WTC11 (cell line): ENCODE measurements at regions not wholly inside any gene's neighbourhood (a gene's known extent, or its start where the extent isn't known, plus 50 kb on each side); places are given as distances from the start of the nearest gene placed in this dataset.

Source experiments
- ATAC-seq: fragments of 200-7000 bp; cut with Tn5 transposase; 2 replicates; pipeline ENCODE4 v1.10.0; 2021; ENCODE audit warnings: mild to moderate bottlenecking, moderate library complexity
- CTCF ChIA-PET: fragments of 300-600 bp; sonication (Branson Sonifier 250); formaldehyde crosslinking; loops from one replicate; lab custom pipeline; 2021; ENCODE audit warnings: antibody characterized with exemption; lab: Charles Lee
- POLR2A ChIA-PET: fragments of 350-600 bp; sonication (Branson Sonifier 250); formaldehyde crosslinking; loops from one replicate; lab custom pipeline; 2021; ENCODE audit warnings: antibody characterized with exemption; lab: Charles Lee
- DNase-seq: peaks from one replicate; pipeline ENCODE4 v3.0.0; 2021; ENCODE audit warnings: low spot score
- H3K27ac Mint-ChIP-seq: 2 replicates; pipeline ENCODE4 v1.8.0; 2021; ENCODE audit warnings: mixed read lengths
- H3K27me3 Mint-ChIP-seq: 2 replicates; pipeline ENCODE4 v1.8.0; 2021; ENCODE audit warnings: low read depth, mild to moderate bottlenecking, moderate library complexity, mixed read lengths
- H3K36me3 Mint-ChIP-seq: 2 replicates; pipeline ENCODE4 v1.8.0; 2021; ENCODE audit warnings: mixed read lengths
- H3K4me1 Mint-ChIP-seq: 2 replicates; pipeline ENCODE4 v1.8.0; 2022; ENCODE audit warnings: mixed read lengths
- H3K4me3 Mint-ChIP-seq: 2 replicates; pipeline ENCODE4 v1.8.0; 2021; ENCODE audit warnings: mild to moderate bottlenecking, moderate library complexity, mixed read lengths
- H3K9me3 Mint-ChIP-seq: 2 replicates; pipeline ENCODE4 v1.8.0; 2021; ENCODE audit warnings: mixed read lengths
- FOXP1 ChIP-seq: sonication (generic); formaldehyde crosslinking; IDR thresholded peaks from 2 replicates; pipeline ENCODE4 v1.8.0; 2022; ENCODE audit warnings: missing genetic modification reagents, mild to moderate bottlenecking, moderate library complexity, borderline replicate concordance
- JAZF1 ChIP-seq: fragments of 250-450 bp; sonication (Bioruptor Pico); IDR thresholded peaks from 2 replicates; pipeline ENCODE4 v1.9.0; 2021; ENCODE audit warnings: moderate library complexity, mild to moderate bottlenecking, inconsistent platforms
- MXD4 ChIP-seq: fragments of 250-450 bp; sonication (Bioruptor Pico); IDR thresholded peaks from 2 replicates; pipeline ENCODE4 v1.8.0; 2021; ENCODE audit warnings: mild to moderate bottlenecking, moderate library complexity, borderline replicate concordance
- PRRX2 ChIP-seq: fragments of 250-450 bp; sonication (Bioruptor Pico); IDR thresholded peaks from 2 replicates; pipeline ENCODE4 v1.8.0; 2021; ENCODE audit warnings: mild to moderate bottlenecking
- ZNF219 ChIP-seq: sonication (generic); formaldehyde crosslinking; IDR thresholded peaks from 2 replicates; pipeline ENCODE4 v1.8.0; 2023; ENCODE audit warnings: missing genetic modification reagents, mild to moderate bottlenecking, borderline replicate concordance
- TF ChIP-seq, protein P1 (sequence below): sonication (generic); formaldehyde crosslinking; IDR thresholded peaks from 2 replicates; pipeline ENCODE4 v1.8.1; 2023; ENCODE audit warnings: mild to moderate bottlenecking, missing genetic modification reagents
- TF ChIP-seq, protein P2 (sequence below): sonication (generic); formaldehyde crosslinking; IDR thresholded peaks from 2 replicates; pipeline ENCODE4 v1.8.0; 2023; ENCODE audit warnings: missing genetic modification reagents, mild to moderate bottlenecking, borderline replicate concordance
- TF ChIP-seq, protein P3 (sequence below): fragments of 250-450 bp; sonication (Bioruptor Pico); IDR thresholded peaks from 2 replicates; pipeline ENCODE4 v1.9.0; 2021; ENCODE audit warnings: mild to moderate bottlenecking
- TF ChIP-seq, protein P4 (sequence below): fragments of 250-450 bp; sonication (Bioruptor Pico); IDR thresholded peaks from 2 replicates; pipeline ENCODE4 v1.9.0; 2021; ENCODE audit warnings: mild to moderate bottlenecking
- TF ChIP-seq, protein P5 (sequence below): sonication (generic); formaldehyde crosslinking; IDR thresholded peaks from 2 replicates; pipeline ENCODE4 v1.8.1; 2022; ENCODE audit warnings: low read depth, missing genetic modification reagents, borderline replicate concordance
- TF ChIP-seq, protein P6 (sequence below): sonication (generic); formaldehyde crosslinking; IDR thresholded peaks from 2 replicates; pipeline ENCODE4 v1.8.0; 2022; ENCODE audit warnings: mild to moderate bottlenecking, missing genetic modification reagents

DNA sequence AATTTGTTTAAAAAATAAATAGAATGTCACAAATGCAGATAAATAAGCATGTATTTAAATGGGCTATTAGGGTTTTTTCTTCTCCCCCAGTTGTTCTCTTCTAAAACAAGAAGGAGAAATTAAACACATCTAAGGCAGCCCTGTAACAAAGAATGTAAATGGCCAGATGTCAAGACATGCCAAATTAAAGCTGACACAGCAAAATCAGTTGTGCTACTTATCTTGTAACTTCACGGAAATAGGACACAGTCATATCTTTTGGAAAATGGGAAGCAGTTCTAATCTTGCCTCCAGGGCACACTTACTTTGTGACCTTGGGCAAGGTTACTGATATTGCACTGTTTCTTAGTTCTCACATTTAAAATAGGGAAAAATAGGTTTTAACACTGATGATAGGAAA lies 200.1 kb upstream of the NRXN1 start:
- DNase-seq (no peak), ATAC-seq (no peak)
- no peaks in the 10 kb centered on the region; the same call in 1 of the 2 replicates for H3K4me1 Mint-ChIP-seq
- H3K9me3 Mint-ChIP-seq: peaks cover 33% of the 10 kb centered on the region
- peaks cover 24% of the 10 kb centered on the region for H3K36me3 Mint-ChIP-seq
- H3K27me3 Mint-ChIP-seq: no peaks in the 10 kb centered on the region
- no peak for TF ChIP-seq ZNF219
- TF ChIP-seq, protein P1, sequence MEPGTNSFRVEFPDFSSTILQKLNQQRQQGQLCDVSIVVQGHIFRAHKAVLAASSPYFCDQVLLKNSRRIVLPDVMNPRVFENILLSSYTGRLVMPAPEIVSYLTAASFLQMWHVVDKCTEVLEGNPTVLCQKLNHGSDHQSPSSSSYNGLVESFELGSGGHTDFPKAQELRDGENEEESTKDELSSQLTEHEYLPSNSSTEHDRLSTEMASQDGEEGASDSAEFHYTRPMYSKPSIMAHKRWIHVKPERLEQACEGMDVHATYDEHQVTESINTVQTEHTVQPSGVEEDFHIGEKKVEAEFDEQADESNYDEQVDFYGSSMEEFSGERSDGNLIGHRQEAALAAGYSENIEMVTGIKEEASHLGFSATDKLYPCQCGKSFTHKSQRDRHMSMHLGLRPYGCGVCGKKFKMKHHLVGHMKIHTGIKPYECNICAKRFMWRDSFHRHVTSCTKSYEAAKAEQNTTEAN: no peak
- TF ChIP-seq, protein P2, sequence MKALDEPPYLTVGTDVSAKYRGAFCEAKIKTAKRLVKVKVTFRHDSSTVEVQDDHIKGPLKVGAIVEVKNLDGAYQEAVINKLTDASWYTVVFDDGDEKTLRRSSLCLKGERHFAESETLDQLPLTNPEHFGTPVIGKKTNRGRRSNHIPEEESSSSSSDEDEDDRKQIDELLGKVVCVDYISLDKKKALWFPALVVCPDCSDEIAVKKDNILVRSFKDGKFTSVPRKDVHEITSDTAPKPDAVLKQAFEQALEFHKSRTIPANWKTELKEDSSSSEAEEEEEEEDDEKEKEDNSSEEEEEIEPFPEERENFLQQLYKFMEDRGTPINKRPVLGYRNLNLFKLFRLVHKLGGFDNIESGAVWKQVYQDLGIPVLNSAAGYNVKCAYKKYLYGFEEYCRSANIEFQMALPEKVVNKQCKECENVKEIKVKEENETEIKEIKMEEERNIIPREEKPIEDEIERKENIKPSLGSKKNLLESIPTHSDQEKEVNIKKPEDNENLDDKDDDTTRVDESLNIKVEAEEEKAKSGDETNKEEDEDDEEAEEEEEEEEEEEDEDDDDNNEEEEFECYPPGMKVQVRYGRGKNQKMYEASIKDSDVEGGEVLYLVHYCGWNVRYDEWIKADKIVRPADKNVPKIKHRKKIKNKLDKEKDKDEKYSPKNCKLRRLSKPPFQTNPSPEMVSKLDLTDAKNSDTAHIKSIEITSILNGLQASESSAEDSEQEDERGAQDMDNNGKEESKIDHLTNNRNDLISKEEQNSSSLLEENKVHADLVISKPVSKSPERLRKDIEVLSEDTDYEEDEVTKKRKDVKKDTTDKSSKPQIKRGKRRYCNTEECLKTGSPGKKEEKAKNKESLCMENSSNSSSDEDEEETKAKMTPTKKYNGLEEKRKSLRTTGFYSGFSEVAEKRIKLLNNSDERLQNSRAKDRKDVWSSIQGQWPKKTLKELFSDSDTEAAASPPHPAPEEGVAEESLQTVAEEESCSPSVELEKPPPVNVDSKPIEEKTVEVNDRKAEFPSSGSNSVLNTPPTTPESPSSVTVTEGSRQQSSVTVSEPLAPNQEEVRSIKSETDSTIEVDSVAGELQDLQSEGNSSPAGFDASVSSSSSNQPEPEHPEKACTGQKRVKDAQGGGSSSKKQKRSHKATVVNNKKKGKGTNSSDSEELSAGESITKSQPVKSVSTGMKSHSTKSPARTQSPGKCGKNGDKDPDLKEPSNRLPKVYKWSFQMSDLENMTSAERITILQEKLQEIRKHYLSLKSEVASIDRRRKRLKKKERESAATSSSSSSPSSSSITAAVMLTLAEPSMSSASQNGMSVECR (CRISPR knock-in tag): no peak
- TF ChIP-seq, protein P3, sequence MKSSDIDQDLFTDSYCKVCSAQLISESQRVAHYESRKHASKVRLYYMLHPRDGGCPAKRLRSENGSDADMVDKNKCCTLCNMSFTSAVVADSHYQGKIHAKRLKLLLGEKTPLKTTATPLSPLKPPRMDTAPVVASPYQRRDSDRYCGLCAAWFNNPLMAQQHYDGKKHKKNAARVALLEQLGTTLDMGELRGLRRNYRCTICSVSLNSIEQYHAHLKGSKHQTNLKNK: no peak
- TF ChIP-seq JAZF1: no peak
- no peak for TF ChIP-seq PRRX2 (CRISPR knock-in tag)
- no peak for TF ChIP-seq FOXP1 (CRISPR knock-in tag)
- ChIA-PET POLR2A (no interaction called here), CTCF (no interaction called here)
- H3K27ac Mint-ChIP-seq: no peak overlapping the region
- no peak overlapping the region for H3K4me3 Mint-ChIP-seq

DNA sequence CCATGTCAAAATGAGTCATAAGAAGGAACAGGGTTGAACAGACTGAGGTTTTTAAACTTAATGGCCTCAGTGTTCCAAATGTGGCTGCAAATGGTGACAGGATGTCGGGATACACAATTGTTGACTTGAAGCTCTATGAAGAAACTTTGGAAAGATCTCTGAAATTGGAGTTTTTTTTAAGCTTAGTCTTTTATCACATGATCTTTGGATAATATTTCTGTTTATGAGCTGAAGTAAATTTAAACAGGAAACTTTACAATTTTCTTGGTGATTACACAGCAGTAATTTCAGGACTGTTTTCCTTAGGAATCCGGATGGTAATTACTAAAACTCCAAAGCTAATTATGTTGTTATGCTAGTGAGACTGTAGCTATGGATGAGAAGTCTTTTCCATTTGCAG lies 199.1 kb upstream of the NRXN1 start:
- CTCF ChIA-PET: no interaction called here
- no peak for ATAC-seq
- H3K9me3 Mint-ChIP-seq: peaks cover 33% of the 10 kb centered on the region
- no peak for DNase-seq
- TF ChIP-seq MXD4 (CRISPR knock-in tag): no peak
- TF ChIP-seq, protein P4, sequence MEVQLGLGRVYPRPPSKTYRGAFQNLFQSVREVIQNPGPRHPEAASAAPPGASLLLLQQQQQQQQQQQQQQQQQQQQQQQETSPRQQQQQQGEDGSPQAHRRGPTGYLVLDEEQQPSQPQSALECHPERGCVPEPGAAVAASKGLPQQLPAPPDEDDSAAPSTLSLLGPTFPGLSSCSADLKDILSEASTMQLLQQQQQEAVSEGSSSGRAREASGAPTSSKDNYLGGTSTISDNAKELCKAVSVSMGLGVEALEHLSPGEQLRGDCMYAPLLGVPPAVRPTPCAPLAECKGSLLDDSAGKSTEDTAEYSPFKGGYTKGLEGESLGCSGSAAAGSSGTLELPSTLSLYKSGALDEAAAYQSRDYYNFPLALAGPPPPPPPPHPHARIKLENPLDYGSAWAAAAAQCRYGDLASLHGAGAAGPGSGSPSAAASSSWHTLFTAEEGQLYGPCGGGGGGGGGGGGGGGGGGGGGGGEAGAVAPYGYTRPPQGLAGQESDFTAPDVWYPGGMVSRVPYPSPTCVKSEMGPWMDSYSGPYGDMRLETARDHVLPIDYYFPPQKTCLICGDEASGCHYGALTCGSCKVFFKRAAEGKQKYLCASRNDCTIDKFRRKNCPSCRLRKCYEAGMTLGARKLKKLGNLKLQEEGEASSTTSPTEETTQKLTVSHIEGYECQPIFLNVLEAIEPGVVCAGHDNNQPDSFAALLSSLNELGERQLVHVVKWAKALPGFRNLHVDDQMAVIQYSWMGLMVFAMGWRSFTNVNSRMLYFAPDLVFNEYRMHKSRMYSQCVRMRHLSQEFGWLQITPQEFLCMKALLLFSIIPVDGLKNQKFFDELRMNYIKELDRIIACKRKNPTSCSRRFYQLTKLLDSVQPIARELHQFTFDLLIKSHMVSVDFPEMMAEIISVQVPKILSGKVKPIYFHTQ: no peak
- TF ChIP-seq, protein P5, sequence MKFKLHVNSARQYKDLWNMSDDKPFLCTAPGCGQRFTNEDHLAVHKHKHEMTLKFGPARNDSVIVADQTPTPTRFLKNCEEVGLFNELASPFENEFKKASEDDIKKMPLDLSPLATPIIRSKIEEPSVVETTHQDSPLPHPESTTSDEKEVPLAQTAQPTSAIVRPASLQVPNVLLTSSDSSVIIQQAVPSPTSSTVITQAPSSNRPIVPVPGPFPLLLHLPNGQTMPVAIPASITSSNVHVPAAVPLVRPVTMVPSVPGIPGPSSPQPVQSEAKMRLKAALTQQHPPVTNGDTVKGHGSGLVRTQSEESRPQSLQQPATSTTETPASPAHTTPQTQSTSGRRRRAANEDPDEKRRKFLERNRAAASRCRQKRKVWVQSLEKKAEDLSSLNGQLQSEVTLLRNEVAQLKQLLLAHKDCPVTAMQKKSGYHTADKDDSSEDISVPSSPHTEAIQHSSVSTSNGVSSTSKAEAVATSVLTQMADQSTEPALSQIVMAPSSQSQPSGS (CRISPR knock-in tag): no peak
- TF ChIP-seq, protein P6, sequence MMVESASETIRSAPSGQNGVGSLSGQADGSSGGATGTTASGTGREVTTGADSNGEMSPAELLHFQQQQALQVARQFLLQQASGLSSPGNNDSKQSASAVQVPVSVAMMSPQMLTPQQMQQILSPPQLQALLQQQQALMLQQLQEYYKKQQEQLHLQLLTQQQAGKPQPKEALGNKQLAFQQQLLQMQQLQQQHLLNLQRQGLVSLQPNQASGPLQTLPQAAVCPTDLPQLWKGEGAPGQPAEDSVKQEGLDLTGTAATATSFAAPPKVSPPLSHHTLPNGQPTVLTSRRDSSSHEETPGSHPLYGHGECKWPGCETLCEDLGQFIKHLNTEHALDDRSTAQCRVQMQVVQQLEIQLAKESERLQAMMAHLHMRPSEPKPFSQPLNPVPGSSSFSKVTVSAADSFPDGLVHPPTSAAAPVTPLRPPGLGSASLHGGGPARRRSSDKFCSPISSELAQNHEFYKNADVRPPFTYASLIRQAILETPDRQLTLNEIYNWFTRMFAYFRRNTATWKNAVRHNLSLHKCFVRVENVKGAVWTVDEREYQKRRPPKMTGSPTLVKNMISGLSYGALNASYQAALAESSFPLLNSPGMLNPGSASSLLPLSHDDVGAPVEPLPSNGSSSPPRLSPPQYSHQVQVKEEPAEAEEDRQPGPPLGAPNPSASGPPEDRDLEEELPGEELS (CRISPR knock-in tag): no peak
- TF ChIP-seq, all 79 proteins: peak for 0
- H3K4me1 Mint-ChIP-seq: no peaks in the 10 kb centered on the region; the same call in 1 of the 2 replicates
- POLR2A ChIA-PET: no interaction called here
- no peak overlapping the region for H3K4me3 Mint-ChIP-seq
- H3K36me3 Mint-ChIP-seq: peaks cover 24% of the 10 kb centered on the region
- H3K27me3 Mint-ChIP-seq: no peaks in the 10 kb centered on the region
- H3K27ac Mint-ChIP-seq: no peak overlapping the region
